HCT116 (cell line): ENCODE measurements at regions not wholly inside any gene's neighbourhood (a gene's known extent, or its start where the extent isn't known, plus 50 kb on each side); places are given as distances from the start of the nearest gene placed in this dataset.

Source experiments
- ATAC-seq: fragments of 200-7000 bp; cut with Tn5 transposase; 2 replicates; pipeline ENCODE4 v1.9.1; 2020; ENCODE audit warnings: mild to moderate bottlenecking, moderate library complexity
- BruUV-seq: library from RNA; stranded (reverse); fragments of 400-500 nt; replicated peaks from 2 replicates; lab custom pipeline; 2021; lab: Mats Ljungman, UMichigan
- CTCF ChIA-PET: fragments of 300-600 bp; sonication (Branson Sonifier 250); formaldehyde crosslinking; loops from one replicate; lab custom pipeline; 2021; ENCODE audit warnings: antibody characterized with exemption; lab: Charles Lee
- POLR2A ChIA-PET: fragments of 300-600, 350-600 bp; sonication (Branson Sonifier 250); formaldehyde crosslinking; loops from one replicate; lab custom pipeline; 2021; ENCODE audit warnings: antibody characterized with exemption; lab: Charles Lee
- RAD21 ChIA-PET, 2 experiments: fragments of 300-600 bp; sonication (Branson Sonifier 250); formaldehyde crosslinking; loops; one replicate each; lab custom pipeline; 2023; ENCODE audit warnings: low total read pairs in 2 of 2; ENCODE audit not compliant: uncharacterized antibody in 2 of 2, unreplicated experiment in 2 of 2, low non-redundant PET in 1 of 2; lab: Charles Lee
- DNase-seq: peaks from one replicate; pipeline ENCODE4 v3.0.0-alpha.2; 2010; ENCODE audit warnings: low read depth, low spot score
- H2AFZ ChIP-seq: fragments of 200-600 bp; shearing (Covaris generic), sonication (generic); 2 replicates; pipeline ENCODE4 v1.6.1; 2017; ENCODE audit warnings: low read depth, mixed run types, mixed read lengths, antibody characterized with exemption, low read length; ENCODE audit not compliant: poor library complexity, severe bottlenecking
- H3K27ac ChIP-seq: 2 replicates; pipeline ENCODE4 v1.5.1; 2012; ENCODE audit warnings: low read depth, low read length
- H3K27me3 ChIP-seq: fragments of 200-600 bp; sonication (generic); 2 replicates; pipeline ENCODE4 v1.6.1; 2016; ENCODE audit warnings: mixed run types, low read length, mixed read lengths; ENCODE audit not compliant: insufficient read depth
- H3K36me3 ChIP-seq, 2 experiments: fragments of 200-500 bp in 1 of 2; fragments of 200-600 bp in 1 of 2; sonication (Bioruptor generic) in 1 of 2; sonication (generic) in 1 of 2; 2 replicates each; pipeline versions ENCODE4 v1.5.1 to v1.6.1; 2014 to 2016; ENCODE audit warnings: low read length in 2 of 2, inconsistent platforms in 1 of 2, mixed read lengths in 1 of 2, mixed run types in 1 of 2; ENCODE audit not compliant: insufficient read depth in 2 of 2, control insufficient read depth in 1 of 2
- H3K4me1 ChIP-seq, 2 experiments: fragments of 200-600 bp in 1 of 2; sonication (generic) in 1 of 2; 2 replicates each; pipeline versions ENCODE4 v1.5.1 to v1.6.1; 2012 to 2017; ENCODE audit warnings: low read length in 2 of 2, inconsistent platforms in 1 of 2, mild to moderate bottlenecking in 1 of 2, mixed read lengths in 1 of 2, mixed run types in 1 of 2, moderate library complexity in 1 of 2; ENCODE audit not compliant: insufficient read depth in 2 of 2, control insufficient read depth in 1 of 2
- H3K4me2 ChIP-seq: fragments of 200-600 bp; sonication (generic); 2 replicates; pipeline ENCODE4 v1.6.1; 2017; ENCODE audit warnings: mixed run types, low read length, mixed read lengths
- H3K4me3 ChIP-seq, 2 experiments: fragments of 200-600 bp in 1 of 2; sonication (generic) in 1 of 2; replicated peaks in 1 of 2; 2 replicates each; pipeline ENCODE4 v1.5.1; 2011 to 2016; ENCODE audit warnings: low read length in 2 of 2, control low read depth in 1 of 2, low read depth in 1 of 2, mild to moderate bottlenecking in 1 of 2, mixed read lengths in 1 of 2, mixed run types in 1 of 2
- H3K79me2 ChIP-seq: fragments of 200-600 bp; sonication (generic); 2 replicates; pipeline ENCODE4 v1.6.1; 2017; ENCODE audit warnings: mild to moderate bottlenecking, mixed run types, low read length, moderate library complexity, mixed read lengths; ENCODE audit not compliant: insufficient read depth
- H3K9ac ChIP-seq: fragments of 200-600 bp; sonication (generic); 2 replicates; pipeline ENCODE4 v1.6.1; 2016; ENCODE audit warnings: low read length, mixed read lengths
- H3K9me2 ChIP-seq: fragments of 200-600 bp; sonication (generic), shearing (Covaris generic); 2 replicates; pipeline ENCODE4 v1.6.1; 2017; ENCODE audit warnings: mixed run types, mild to moderate bottlenecking, moderate library complexity; ENCODE audit not compliant: insufficient read depth
- H3K9me3 ChIP-seq, 2 experiments: fragments of 200-500 bp in 1 of 2; fragments of 200-600 bp in 1 of 2; sonication (Bioruptor generic) in 1 of 2; sonication (generic) in 1 of 2; 2 replicates each; pipeline ENCODE4 v1.6.1; 2014 to 2017; ENCODE audit warnings: low read length in 2 of 2, mixed read lengths in 2 of 2, inconsistent platforms in 1 of 2, low read depth in 1 of 2, mild to moderate bottlenecking in 1 of 2, mixed run types in 1 of 2, moderate library complexity in 1 of 2; ENCODE audit not compliant: control insufficient read depth in 1 of 2, insufficient read depth in 1 of 2
- H4K20me1 ChIP-seq: fragments of 200-600 bp; sonication (generic), shearing (Covaris generic); 2 replicates; pipeline ENCODE4 v1.6.1; 2017; ENCODE audit warnings: mixed run types, mild to moderate bottlenecking, moderate library complexity; ENCODE audit not compliant: insufficient read depth
- ATF3 ChIP-seq: IDR thresholded peaks from 2 replicates; pipeline ENCODE4 v1.6.1; 2012
- CEBPB ChIP-seq: IDR thresholded peaks from 2 replicates; pipeline ENCODE4 v1.6.1; 2012; ENCODE audit warnings: low read depth
- EGR1 ChIP-seq: IDR thresholded peaks from 2 replicates; pipeline ENCODE4 v1.6.1; 2012; ENCODE audit warnings: low read depth
- EZH2 ChIP-seq: fragments of 200-600 bp; sonication (generic); IDR thresholded peaks from 2 replicates; pipeline ENCODE4 v1.6.1; 2017; ENCODE audit warnings: antibody characterized with exemption, mixed run types
- EZH2phosphoT487 ChIP-seq: fragments of 200-600 bp; IDR thresholded peaks from 2 replicates; pipeline ENCODE4 v1.6.1; 2018; ENCODE audit warnings: antibody characterized with exemption, borderline replicate concordance
- FOSL1 ChIP-seq: IDR thresholded peaks from 2 replicates; pipeline ENCODE4 v1.6.1; 2012; ENCODE audit warnings: low read depth
- JUND ChIP-seq: IDR thresholded peaks from 2 replicates; pipeline ENCODE4 v1.6.1; 2012
- POLR2A ChIP-seq: IDR thresholded peaks from 2 replicates; pipeline ENCODE4 v1.7.0; 2011; ENCODE audit warnings: borderline replicate concordance; ENCODE audit not compliant: insufficient read depth, insufficient read length; ENCODE audit errors: extremely low read depth
- POLR2AphosphoS5 ChIP-seq: IDR thresholded peaks from 2 replicates; pipeline ENCODE4 v1.6.1; 2011; ENCODE audit warnings: mild to moderate bottlenecking, low read depth, low read length, moderate library complexity
- RAD21 ChIP-seq: IDR thresholded peaks from 2 replicates; pipeline ENCODE4 v1.6.1; 2012; ENCODE audit warnings: low read depth, mild to moderate bottlenecking
- YY1 ChIP-seq: IDR thresholded peaks from 2 replicates; pipeline ENCODE4 v1.6.1; 2011; ENCODE audit warnings: low read length, low read depth, moderate library complexity, mild to moderate bottlenecking; ENCODE audit not compliant: insufficient replicate concordance; ENCODE audit errors: extremely low read depth
- ZBTB33 ChIP-seq: IDR thresholded peaks from 2 replicates; pipeline ENCODE4 v1.6.1; 2011; ENCODE audit warnings: mild to moderate bottlenecking, low read length, moderate library complexity; ENCODE audit not compliant: insufficient replicate concordance; ENCODE audit errors: extremely low read depth
- ZNF274 ChIP-seq: fragments of 200-500 bp; sonication (Bioruptor generic); IDR thresholded peaks from 2 replicates; pipeline ENCODE4 v1.6.1; 2014; ENCODE audit warnings: mild to moderate bottlenecking, low read depth, low read length, inconsistent platforms
- intact Hi-C: fragments of 100-400 bp; cut with micrococcal nuclease; formaldehyde crosslinking; loops from 2 replicates; pipeline ENCODE4 v1.10.0; 2022
- TF ChIP-seq, protein P1 (sequence below): IDR thresholded peaks from 2 replicates; pipeline ENCODE4 v1.6.1; 2012
- TF ChIP-seq, protein P2 (sequence below), 3 experiments: fragments of 200-600 bp in 1 of 3; sonication (generic) in 1 of 3; IDR thresholded peaks in 2 of 3; conservative IDR thresholded peaks in 1 of 3; 2 replicates each; pipeline ENCODE4 v1.5.1; 2012 to 2017; ENCODE audit warnings: low read depth in 2 of 3, low read length in 2 of 3, antibody characterized with exemption in 1 of 3, borderline replicate concordance in 1 of 3, control low read depth in 1 of 3, mild to moderate bottlenecking in 1 of 3, mixed read lengths in 1 of 3, mixed run types in 1 of 3, moderate library complexity in 1 of 3; ENCODE audit not compliant: insufficient read depth in 1 of 3

DNA sequence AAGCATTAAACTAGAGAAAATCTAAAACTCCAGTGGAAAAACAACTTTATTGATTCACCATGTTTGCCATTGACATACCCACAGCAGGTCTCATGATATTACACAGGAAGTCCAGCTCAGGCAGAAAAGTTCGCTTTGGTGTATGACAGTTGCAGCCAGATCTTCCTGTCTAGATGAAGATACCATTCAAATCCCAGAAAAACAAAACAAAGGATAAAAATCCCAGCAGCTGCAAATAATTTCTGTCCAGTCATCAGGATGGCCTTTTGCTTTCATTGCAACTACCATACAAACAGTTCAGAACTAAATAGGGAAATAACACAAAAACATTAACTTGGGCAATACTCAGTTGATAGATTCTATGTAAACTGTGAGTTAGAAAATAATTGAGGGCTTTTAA, 136.0 kb upstream of the NREP start (continued):
- TF ChIP-seq ATF3, result no peak
- TF ChIP-seq, all 23 proteins: peak for 0

DNA sequence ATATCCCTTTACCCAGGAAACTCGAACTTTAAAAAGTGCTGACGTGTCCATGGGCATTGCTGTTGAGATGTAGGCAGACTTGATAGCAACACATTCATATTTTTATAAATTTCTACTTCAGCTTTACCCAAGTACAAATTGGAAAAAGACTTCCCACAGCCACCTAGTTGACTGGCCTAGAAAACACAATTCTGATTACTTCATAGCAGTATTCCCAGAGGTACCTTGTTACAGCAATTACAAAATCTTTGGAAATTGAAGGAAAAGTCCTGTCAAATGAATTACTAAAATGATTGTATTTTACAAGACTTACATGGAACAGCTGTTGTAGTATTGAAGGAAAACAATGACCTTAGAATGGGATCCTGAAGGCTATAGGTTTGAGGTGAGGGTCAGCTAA, 130.7 kb upstream of the NREP start:
- Histone ChIP-seq H3K4me2 (no peak overlapping the region), H3K79me2 (no peaks in the 10 kb centered on the region), H3K9me2 (no peaks in the 10 kb centered on the region), H3K9me3 (no peaks in the 10 kb centered on the region), H3K27ac (no peak overlapping the region), H3K9ac (no peak overlapping the region), H3K27me3 (no peaks in the 10 kb centered on the region)
- no TSS peak for BruUV-seq
- POLR2A ChIA-PET, result no interaction called here
- no peak for ATAC-seq
- no peak for TF ChIP-seq YY1
- TF ChIP-seq EZH2phosphoT487, result no peak
- TF ChIP-seq ZNF274, result no peak
- no peak for TF ChIP-seq CEBPB
- TF ChIP-seq FOSL1, result no peak
- TF ChIP-seq RAD21, result no peak
- TF ChIP-seq, all 23 proteins: peak for 0
- H2AFZ ChIP-seq, result no peak overlapping the region
- ChIA-PET RAD21 (no interaction called here), CTCF (no interaction called here)
- no peaks in the 10 kb centered on the region for H3K4me1 ChIP-seq
- H3K4me3 ChIP-seq, result no peak overlapping the region
- no peaks in the 10 kb centered on the region; the same call in 1 of the 2 replicates for H4K20me1 ChIP-seq
- intact Hi-C loops, result no loop called here
- H3K36me3 ChIP-seq, result no peaks in the 10 kb centered on the region
- DNase-seq, result no peak

DNA sequence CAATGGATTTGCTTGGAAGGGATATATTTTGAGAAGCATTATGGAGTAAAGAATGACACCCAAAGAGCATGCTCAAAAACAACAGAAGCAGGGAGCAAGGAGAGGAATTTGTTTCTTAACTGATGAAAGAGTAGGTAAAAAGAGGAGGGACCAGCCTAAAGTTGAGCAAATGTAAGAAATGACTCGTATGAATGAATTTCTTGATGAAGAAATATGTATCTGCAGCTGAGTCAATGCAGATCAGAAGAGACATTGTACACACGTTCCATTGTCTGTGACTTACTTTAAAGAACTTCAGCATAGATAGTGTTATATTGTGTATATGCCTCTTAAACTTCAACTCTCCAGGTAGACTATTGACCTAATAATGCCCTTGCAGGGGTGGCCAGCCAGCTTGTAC, 112.7 kb upstream of the NREP start:
- Histone ChIP-seq H3K9me3 (no peaks in the 10 kb centered on the region), H2AFZ (no peak overlapping the region), H3K9ac (no peak overlapping the region), H3K79me2 (no peaks in the 10 kb centered on the region), H3K4me1 (no peaks in the 10 kb centered on the region), H3K9me2 (no peaks in the 10 kb centered on the region), H3K27ac (no peak overlapping the region), H3K36me3 (no peaks in the 10 kb centered on the region), H3K4me3 (no peak overlapping the region), H3K27me3 (no peaks in the 10 kb centered on the region), H3K4me2 (no peak overlapping the region), H4K20me1 (no peaks in the 10 kb centered on the region; the same call in 1 of the 2 replicates)
- no peak for ATAC-seq
- no TSS peak for BruUV-seq
- DNase-seq, result no peak
- RAD21 ChIA-PET, result no interaction called here
- intact Hi-C loops, result no loop called here
- CTCF ChIA-PET, result no interaction called here
- POLR2A ChIA-PET, result no interaction called here
- no peak for TF ChIP-seq ATF3
- TF ChIP-seq EGR1, result no peak
- no peak for TF ChIP-seq EZH2
- TF ChIP-seq, protein P1, sequence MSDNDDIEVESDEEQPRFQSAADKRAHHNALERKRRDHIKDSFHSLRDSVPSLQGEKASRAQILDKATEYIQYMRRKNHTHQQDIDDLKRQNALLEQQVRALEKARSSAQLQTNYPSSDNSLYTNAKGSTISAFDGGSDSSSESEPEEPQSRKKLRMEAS, result no peak
- TF ChIP-seq RAD21, result no peak
- no peak for TF ChIP-seq POLR2AphosphoS5
- TF ChIP-seq, protein P2, sequence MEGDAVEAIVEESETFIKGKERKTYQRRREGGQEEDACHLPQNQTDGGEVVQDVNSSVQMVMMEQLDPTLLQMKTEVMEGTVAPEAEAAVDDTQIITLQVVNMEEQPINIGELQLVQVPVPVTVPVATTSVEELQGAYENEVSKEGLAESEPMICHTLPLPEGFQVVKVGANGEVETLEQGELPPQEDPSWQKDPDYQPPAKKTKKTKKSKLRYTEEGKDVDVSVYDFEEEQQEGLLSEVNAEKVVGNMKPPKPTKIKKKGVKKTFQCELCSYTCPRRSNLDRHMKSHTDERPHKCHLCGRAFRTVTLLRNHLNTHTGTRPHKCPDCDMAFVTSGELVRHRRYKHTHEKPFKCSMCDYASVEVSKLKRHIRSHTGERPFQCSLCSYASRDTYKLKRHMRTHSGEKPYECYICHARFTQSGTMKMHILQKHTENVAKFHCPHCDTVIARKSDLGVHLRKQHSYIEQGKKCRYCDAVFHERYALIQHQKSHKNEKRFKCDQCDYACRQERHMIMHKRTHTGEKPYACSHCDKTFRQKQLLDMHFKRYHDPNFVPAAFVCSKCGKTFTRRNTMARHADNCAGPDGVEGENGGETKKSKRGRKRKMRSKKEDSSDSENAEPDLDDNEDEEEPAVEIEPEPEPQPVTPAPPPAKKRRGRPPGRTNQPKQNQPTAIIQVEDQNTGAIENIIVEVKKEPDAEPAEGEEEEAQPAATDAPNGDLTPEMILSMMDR (IDR thresholded peaks at IDR 0.05 in 2 of 3, conservative IDR thresholded peaks at IDR 0.05 in 1 of 3; ENCODE audit: borderline replicate concordance in 1 of 3, insufficient read depth in 1 of 3, low read depth in 2 of 3, low read length in 2 of 3), result no peak
- TF ChIP-seq JUND, result no peak
- no peak for TF ChIP-seq ZBTB33
- no peak for TF ChIP-seq POLR2A
- TF ChIP-seq YY1, result no peak
